ENCODE measurements at regions not wholly inside any gene's neighbourhood (a gene's known extent, or its start where the extent isn't known, plus 50 kb on each side); places are given as distances from the start of the nearest gene placed in this dataset.

DNA sequence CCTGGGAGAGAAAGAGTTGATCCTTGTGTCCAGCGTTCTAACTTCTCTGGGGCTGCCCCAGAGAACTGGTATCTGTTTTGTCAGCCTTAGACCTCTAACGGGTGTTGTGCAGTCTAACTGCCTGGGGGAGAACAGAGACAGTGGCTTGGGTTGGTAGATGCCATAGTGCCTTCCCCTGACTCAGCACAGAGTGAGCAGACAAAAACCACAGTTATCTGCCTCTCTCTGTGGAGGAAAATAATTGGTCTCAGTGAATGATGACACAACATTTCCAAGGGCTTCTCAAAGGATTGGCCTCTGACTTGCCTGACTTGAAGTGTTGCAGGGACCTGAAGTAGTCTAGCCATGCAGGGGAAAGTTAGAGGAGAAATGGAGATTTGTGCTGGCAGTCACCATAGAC, 226.2 kb upstream of the MAN1A1 start (continued):
- no peak for TF ChIP-seq KLF9 (tag by site-specific recombination; IDR thresholded peaks at IDR 0.05; ENCODE audit: low read depth)
- TF ChIP-seq TCF7L2 (IDR thresholded peaks at IDR 0.05; ENCODE audit: borderline replicate concordance, low read depth, low read length): no peak
- no peak for TF ChIP-seq ZNF133 (tag by site-specific recombination; IDR thresholded peaks at IDR 0.05)
- no peak for TF ChIP-seq ZNF423 (tag by site-specific recombination; IDR thresholded peaks at IDR 0.05)
- TF ChIP-seq, protein P1, sequence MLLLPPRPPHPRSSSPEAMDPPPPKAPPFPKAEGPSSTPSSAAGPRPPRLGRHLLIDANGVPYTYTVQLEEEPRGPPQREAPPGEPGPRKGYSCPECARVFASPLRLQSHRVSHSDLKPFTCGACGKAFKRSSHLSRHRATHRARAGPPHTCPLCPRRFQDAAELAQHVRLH (tag by site-specific recombination; IDR thresholded peaks at IDR 0.05): no peak
- no peak for TF ChIP-seq ZNF132 (tag by site-specific recombination; IDR thresholded peaks at IDR 0.05; ENCODE audit: borderline replicate concordance)
- no peak for TF ChIP-seq HOXC10 (CRISPR knock-in tag; IDR thresholded peaks at IDR 0.05)
- no peak for TF ChIP-seq AEBP2 (tag by site-specific recombination; IDR thresholded peaks at IDR 0.05; ENCODE audit: borderline replicate concordance)
- TF ChIP-seq IKZF3 (tag by site-specific recombination; IDR thresholded peaks at IDR 0.05): no peak
- TF ChIP-seq, protein P2, sequence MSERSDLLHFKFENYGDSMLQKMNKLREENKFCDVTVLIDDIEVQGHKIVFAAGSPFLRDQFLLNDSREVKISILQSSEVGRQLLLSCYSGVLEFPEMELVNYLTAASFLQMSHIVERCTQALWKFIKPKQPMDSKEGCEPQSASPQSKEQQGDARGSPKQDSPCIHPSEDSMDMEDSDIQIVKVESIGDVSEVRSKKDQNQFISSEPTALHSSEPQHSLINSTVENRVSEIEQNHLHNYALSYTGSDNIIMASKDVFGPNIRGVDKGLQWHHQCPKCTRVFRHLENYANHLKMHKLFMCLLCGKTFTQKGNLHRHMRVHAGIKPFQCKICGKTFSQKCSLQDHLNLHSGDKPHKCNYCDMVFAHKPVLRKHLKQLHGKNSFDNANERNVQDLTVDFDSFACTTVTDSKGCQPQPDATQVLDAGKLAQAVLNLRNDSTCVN (tag by site-specific recombination; optimal IDR thresholded peaks at IDR 0.05): no peak

DNA sequence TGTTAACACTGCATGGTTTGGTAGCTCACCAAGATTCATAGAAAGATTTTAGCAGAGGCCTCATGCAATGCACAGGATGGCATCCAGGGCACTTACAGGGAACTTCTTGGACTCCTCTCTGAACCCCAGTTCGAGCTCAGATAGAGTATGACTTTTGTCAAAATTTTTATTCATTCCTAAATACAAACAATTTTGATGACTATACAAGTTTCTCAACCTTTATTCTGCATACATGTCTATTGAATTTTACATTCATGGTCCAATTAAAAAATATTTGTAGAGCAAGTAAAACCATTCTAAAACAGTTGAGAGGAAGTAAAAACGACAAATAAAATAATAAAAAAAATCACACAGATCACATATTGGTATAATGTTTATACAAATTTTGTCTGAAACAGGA, 219.0 kb upstream of the MAN1A1 start:
- Histone ChIP-seq H3K36me3 (ENCODE audit: control insufficient read depth in 2 of 2, insufficient read depth in 1 of 2, low read length in 2 of 2) (no peaks in the 10 kb centered on the region), H3K4me3 (ENCODE audit: low read depth, low read length) (no peak overlapping the region), H3K9me3 (ENCODE audit: control insufficient read depth, insufficient read depth, low read depth, low read length) (no peaks in the 10 kb centered on the region), H3K4me1 (ENCODE audit: control insufficient read depth, insufficient read depth, low read length) (no peaks in the 10 kb centered on the region), H3K27ac (ENCODE audit: extremely low read depth, low read depth, low read length) (no peak overlapping the region)
- POLR2A ChIA-PET: no interaction called here
- no peak for TF ChIP-seq ZNF169 (tag by site-specific recombination; IDR thresholded peaks at IDR 0.05)
- no peak for TF ChIP-seq ZNF837 (tag by site-specific recombination; IDR thresholded peaks at IDR 0.05)
- TF ChIP-seq ZNF549 (tag by site-specific recombination; IDR thresholded peaks at IDR 0.05): no peak
- TF ChIP-seq, protein P3, sequence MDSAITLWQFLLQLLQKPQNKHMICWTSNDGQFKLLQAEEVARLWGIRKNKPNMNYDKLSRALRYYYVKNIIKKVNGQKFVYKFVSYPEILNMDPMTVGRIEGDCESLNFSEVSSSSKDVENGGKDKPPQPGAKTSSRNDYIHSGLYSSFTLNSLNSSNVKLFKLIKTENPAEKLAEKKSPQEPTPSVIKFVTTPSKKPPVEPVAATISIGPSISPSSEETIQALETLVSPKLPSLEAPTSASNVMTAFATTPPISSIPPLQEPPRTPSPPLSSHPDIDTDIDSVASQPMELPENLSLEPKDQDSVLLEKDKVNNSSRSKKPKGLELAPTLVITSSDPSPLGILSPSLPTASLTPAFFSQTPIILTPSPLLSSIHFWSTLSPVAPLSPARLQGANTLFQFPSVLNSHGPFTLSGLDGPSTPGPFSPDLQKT (IDR thresholded peaks at IDR 0.05; ENCODE audit: borderline replicate concordance, low read depth, low read length): no peak
- TF ChIP-seq ZNF548 (tag by site-specific recombination; IDR thresholded peaks at IDR 0.05): no peak
- no peak for TF ChIP-seq TRIM28 (IDR thresholded peaks at IDR 0.05; ENCODE audit: borderline replicate concordance, low read length)
- TF ChIP-seq ZFP37 (tag by site-specific recombination; IDR thresholded peaks at IDR 0.05): no peak
- no peak for TF ChIP-seq ZNF174 (tag by site-specific recombination; IDR thresholded peaks at IDR 0.05)
- CTCF ChIA-PET: no interaction called here

- CTCF ChIA-PET: no interaction called here
- POLR2A ChIA-PET: no interaction called here
- Histone ChIP-seq H3K4me3 (ENCODE audit: low read depth, low read length) (no peak overlapping the region), H3K36me3 (ENCODE audit: control insufficient read depth in 2 of 2, insufficient read depth in 1 of 2, low read length in 2 of 2) (no peaks in the 10 kb centered on the region), H3K9me3 (ENCODE audit: control insufficient read depth, insufficient read depth, low read depth, low read length) (no peaks in the 10 kb centered on the region), H3K4me1 (ENCODE audit: control insufficient read depth, insufficient read depth, low read length) (no peaks in the 10 kb centered on the region), H3K27ac (ENCODE audit: extremely low read depth, low read depth, low read length) (no peak overlapping the region)
- no peak for TF ChIP-seq ZNF114 (tag by site-specific recombination; IDR thresholded peaks at IDR 0.05)
- TF ChIP-seq ZNF558 (tag by site-specific recombination; IDR thresholded peaks at IDR 0.05): no peak
- TF ChIP-seq ZNF529 (tag by site-specific recombination; IDR thresholded peaks at IDR 0.05; ENCODE audit: insufficient replicate concordance): no peak
- no peak for TF ChIP-seq PRDM1 (tag by site-specific recombination; IDR thresholded peaks at IDR 0.05)
- no peak for TF ChIP-seq ZNF449 (tag by site-specific recombination; IDR thresholded peaks at IDR 0.05)
- TF ChIP-seq ZNF280C (tag by site-specific recombination; IDR thresholded peaks at IDR 0.05): no peak
- no peak for TF ChIP-seq KLF16 (tag by site-specific recombination; IDR thresholded peaks at IDR 0.05)
Measured at GRCh38 chr6:119566546-119567260, 217.1 kb upstream of the MAN1A1 start.

All from HEK293 (cell line).